HCT116 (cell line): ENCODE measurements at regions not wholly inside any gene's neighbourhood (a gene's known extent, or its start where the extent isn't known, plus 50 kb on each side); places are given as distances from the start of the nearest gene placed in this dataset.

ENCODE experiments used
- ATAC-seq: fragments of 200-7000 bp; cut with Tn5 transposase; 2 replicates; pipeline ENCODE4 v1.9.1; 2020; ENCODE audit warnings: mild to moderate bottlenecking, moderate library complexity
- BruUV-seq: library from RNA; stranded (reverse); fragments of 400-500 nt; replicated peaks from 2 replicates; lab custom pipeline; 2021; lab: Mats Ljungman, UMichigan
- CTCF ChIA-PET: fragments of 300-600 bp; sonication (Branson Sonifier 250); formaldehyde crosslinking; loops from one replicate; lab custom pipeline; 2021; ENCODE audit warnings: antibody characterized with exemption; lab: Charles Lee
- POLR2A ChIA-PET: fragments of 300-600, 350-600 bp; sonication (Branson Sonifier 250); formaldehyde crosslinking; loops from one replicate; lab custom pipeline; 2021; ENCODE audit warnings: antibody characterized with exemption; lab: Charles Lee
- RAD21 ChIA-PET, 2 experiments: fragments of 300-600 bp; sonication (Branson Sonifier 250); formaldehyde crosslinking; loops; one replicate each; lab custom pipeline; 2023; ENCODE audit warnings: low total read pairs in 2 of 2; ENCODE audit not compliant: uncharacterized antibody in 2 of 2, unreplicated experiment in 2 of 2, low non-redundant PET in 1 of 2; lab: Charles Lee
- DNase-seq: peaks from one replicate; pipeline ENCODE4 v3.0.0-alpha.2; 2010; ENCODE audit warnings: low read depth, low spot score
- H2AFZ ChIP-seq: fragments of 200-600 bp; shearing (Covaris generic), sonication (generic); 2 replicates; pipeline ENCODE4 v1.6.1; 2017; ENCODE audit warnings: low read depth, mixed run types, mixed read lengths, antibody characterized with exemption, low read length; ENCODE audit not compliant: poor library complexity, severe bottlenecking
- H3K27ac ChIP-seq: 2 replicates; pipeline ENCODE4 v1.5.1; 2012; ENCODE audit warnings: low read depth, low read length
- H3K27me3 ChIP-seq: fragments of 200-600 bp; sonication (generic); 2 replicates; pipeline ENCODE4 v1.6.1; 2016; ENCODE audit warnings: mixed run types, low read length, mixed read lengths; ENCODE audit not compliant: insufficient read depth
- H3K36me3 ChIP-seq, 2 experiments: fragments of 200-500 bp in 1 of 2; fragments of 200-600 bp in 1 of 2; sonication (Bioruptor generic) in 1 of 2; sonication (generic) in 1 of 2; 2 replicates each; pipeline versions ENCODE4 v1.5.1 to v1.6.1; 2014 to 2016; ENCODE audit warnings: low read length in 2 of 2, inconsistent platforms in 1 of 2, mixed read lengths in 1 of 2, mixed run types in 1 of 2; ENCODE audit not compliant: insufficient read depth in 2 of 2, control insufficient read depth in 1 of 2
- H3K4me1 ChIP-seq, 2 experiments: fragments of 200-600 bp in 1 of 2; sonication (generic) in 1 of 2; 2 replicates each; pipeline versions ENCODE4 v1.5.1 to v1.6.1; 2012 to 2017; ENCODE audit warnings: low read length in 2 of 2, inconsistent platforms in 1 of 2, mild to moderate bottlenecking in 1 of 2, mixed read lengths in 1 of 2, mixed run types in 1 of 2, moderate library complexity in 1 of 2; ENCODE audit not compliant: insufficient read depth in 2 of 2, control insufficient read depth in 1 of 2
- H3K4me2 ChIP-seq: fragments of 200-600 bp; sonication (generic); 2 replicates; pipeline ENCODE4 v1.6.1; 2017; ENCODE audit warnings: mixed run types, low read length, mixed read lengths
- H3K4me3 ChIP-seq, 2 experiments: fragments of 200-600 bp in 1 of 2; sonication (generic) in 1 of 2; replicated peaks in 1 of 2; 2 replicates each; pipeline ENCODE4 v1.5.1; 2011 to 2016; ENCODE audit warnings: low read length in 2 of 2, control low read depth in 1 of 2, low read depth in 1 of 2, mild to moderate bottlenecking in 1 of 2, mixed read lengths in 1 of 2, mixed run types in 1 of 2
- H3K79me2 ChIP-seq: fragments of 200-600 bp; sonication (generic); 2 replicates; pipeline ENCODE4 v1.6.1; 2017; ENCODE audit warnings: mild to moderate bottlenecking, mixed run types, low read length, moderate library complexity, mixed read lengths; ENCODE audit not compliant: insufficient read depth
- H3K9ac ChIP-seq: fragments of 200-600 bp; sonication (generic); 2 replicates; pipeline ENCODE4 v1.6.1; 2016; ENCODE audit warnings: low read length, mixed read lengths
- H3K9me2 ChIP-seq: fragments of 200-600 bp; sonication (generic), shearing (Covaris generic); 2 replicates; pipeline ENCODE4 v1.6.1; 2017; ENCODE audit warnings: mixed run types, mild to moderate bottlenecking, moderate library complexity; ENCODE audit not compliant: insufficient read depth
- H3K9me3 ChIP-seq, 2 experiments: fragments of 200-500 bp in 1 of 2; fragments of 200-600 bp in 1 of 2; sonication (Bioruptor generic) in 1 of 2; sonication (generic) in 1 of 2; 2 replicates each; pipeline ENCODE4 v1.6.1; 2014 to 2017; ENCODE audit warnings: low read length in 2 of 2, mixed read lengths in 2 of 2, inconsistent platforms in 1 of 2, low read depth in 1 of 2, mild to moderate bottlenecking in 1 of 2, mixed run types in 1 of 2, moderate library complexity in 1 of 2; ENCODE audit not compliant: control insufficient read depth in 1 of 2, insufficient read depth in 1 of 2
- H4K20me1 ChIP-seq: fragments of 200-600 bp; sonication (generic), shearing (Covaris generic); 2 replicates; pipeline ENCODE4 v1.6.1; 2017; ENCODE audit warnings: mixed run types, mild to moderate bottlenecking, moderate library complexity; ENCODE audit not compliant: insufficient read depth
- CEBPB ChIP-seq: IDR thresholded peaks from 2 replicates; pipeline ENCODE4 v1.6.1; 2012; ENCODE audit warnings: low read depth
- FOSL1 ChIP-seq: IDR thresholded peaks from 2 replicates; pipeline ENCODE4 v1.6.1; 2012; ENCODE audit warnings: low read depth
- SIN3A ChIP-seq: IDR thresholded peaks from 2 replicates; pipeline ENCODE4 v1.6.1; 2012; ENCODE audit warnings: low read depth
- SRF ChIP-seq: IDR thresholded peaks from 2 replicates; pipeline ENCODE4 v1.6.1; 2012; ENCODE audit warnings: low read depth
- ZFX ChIP-seq: fragments of 450-650 bp; IDR thresholded peaks from 2 replicates; pipeline ENCODE4 v1.6.1; 2017
- intact Hi-C: fragments of 100-400 bp; cut with micrococcal nuclease; formaldehyde crosslinking; loops from 2 replicates; pipeline ENCODE4 v1.10.0; 2022

GRCh38 chr6:6845603-6846002, 257.1 kb downstream of the LY86 start:
- RAD21 ChIA-PET = no interaction called here
- no TSS peak for BruUV-seq
- intact Hi-C loops = no loop called here
- DNase-seq = no peak
- Histone ChIP-seq H3K27me3 (no peaks in the 10 kb centered on the region), H3K9me3 (no peaks in the 10 kb centered on the region), H3K4me3 (no peak overlapping the region), H2AFZ (peak overlapping the region; percentile 12), H3K9me2 (no peaks in the 10 kb centered on the region), H3K79me2 (no peaks in the 10 kb centered on the region), H3K27ac (no peak overlapping the region), H3K36me3 (no peaks in the 10 kb centered on the region), H4K20me1 (no peaks in the 10 kb centered on the region), H3K4me1 (peaks cover 8 to 31% of the 10 kb centered on the region in 2 experiments), H3K9ac (no peak overlapping the region), H3K4me2 (no peak overlapping the region)
- no peak for ATAC-seq
- CTCF ChIA-PET = no interaction called here
- TF ChIP-seq FOSL1 (no peak), SRF (no peak), CEBPB (no peak), SIN3A (no peak)
- POLR2A ChIA-PET = no interaction called here

- Histone ChIP-seq H3K79me2 (no peaks in the 10 kb centered on the region), H3K4me2 (no peak overlapping the region), H3K36me3 (no peaks in the 10 kb centered on the region), H3K9ac (no peak overlapping the region), H3K9me2 (no peaks in the 10 kb centered on the region), H2AFZ (no peak overlapping the region), H3K27ac (no peak overlapping the region), H3K9me3 (no peaks in the 10 kb centered on the region), H3K4me1 (peaks cover 8 to 24% of the 10 kb centered on the region in 2 experiments), H3K27me3 (no peaks in the 10 kb centered on the region), H3K4me3 (no peak overlapping the region)
- ChIA-PET CTCF (no interaction called here), RAD21 (no interaction called here), POLR2A (interaction anchor here (0.5 kb wide), 1 partner anchor 389 kb away, joined by 3 read pairs; no protein-coding TSS in a partner anchor)
- no peak for ATAC-seq
- no peak for TF ChIP-seq ZFX
- TF ChIP-seq, all 23 proteins: peak for 0
- no peak for DNase-seq
- BruUV-seq = no TSS peak
- no peaks in the 10 kb centered on the region for H4K20me1 ChIP-seq
- intact Hi-C loops = no loop called here
These were observed 259.1 kb downstream of the LY86 start for GRCh38 chr6:6847591-6847990.
